Thyroid gland (tissue), 4 donors: ENCODE measurements at regions not wholly inside any gene's neighbourhood (a gene's known extent, or its start where the extent isn't known, plus 50 kb on each side); places are given as distances from the start of the nearest gene placed in this dataset.

Experiments
- CTCF ChIP-seq, 6 experiments: fragments of 200-600 bp in 3 of 6; fragments of 450-650 bp in 3 of 6; sonication (generic) in 3 of 6; IDR thresholded peaks; one replicate each; pipeline ENCODE4 v1.5.1; 2016 to 2019; ENCODE audit warnings: antibody characterized with exemption in 6 of 6, mild to moderate bottlenecking in 2 of 6, inconsistent platforms in 1 of 6, moderate library complexity in 1 of 6
- POLR2A ChIP-seq, 2 donors: fragments of 450-650 bp; IDR thresholded peaks; one replicate each; pipeline ENCODE4 v1.6.1; 2017; ENCODE audit warnings: antibody characterized with exemption in 2 of 2, mild to moderate bottlenecking in 2 of 2, moderate library complexity in 1 of 2

GRCh38 chr11:62035293-62035692, 67.9 kb upstream of the FTH1 start:
- TF ChIP-seq POLR2A (IDR thresholded peaks at IDR 0.05): no peak
- no peak for TF ChIP-seq CTCF (IDR thresholded peaks at IDR 0.05)
